HL-60 (cell line): ENCODE measurements at regions not wholly inside any gene's neighbourhood (a gene's known extent, or its start where the extent isn't known, plus 50 kb on each side); places are given as distances from the start of the nearest gene placed in this dataset.

Experiments
- DNase-seq, 2 experiments: peaks; one replicate each; pipeline ENCODE4 v3.0.0-alpha.2; 2010 to 2020; ENCODE audit warnings: low read depth in 1 of 2, low spot score in 1 of 2
- H3K27ac ChIP-seq: fragments of 250-450 bp; sonication (Bioruptor Pico); replicated peaks from 2 replicates; pipeline ENCODE4 v1.5.1; 2020; ENCODE audit warnings: mild to moderate bottlenecking, moderate library complexity
- H3K27me3 ChIP-seq: fragments of 250-450 bp; sonication (Bioruptor Pico); 2 replicates; pipeline ENCODE4 v1.5.1; 2021; ENCODE audit warnings: mild to moderate bottlenecking, moderate library complexity; ENCODE audit not compliant: insufficient read depth, poor library complexity, severe bottlenecking
- H3K4me3 ChIP-seq: replicated peaks from 2 replicates; pipeline ENCODE4 v1.5.1; 2011; ENCODE audit warnings: mild to moderate bottlenecking, control low read depth, low read length; ENCODE audit not compliant: insufficient read depth
- CTCF ChIP-seq: IDR thresholded peaks from one replicate; pipeline ENCODE4 v1.5.1; 2011; ENCODE audit warnings: low read length, control low read depth, inconsistent platforms; ENCODE audit not compliant: insufficient read depth
- GABPA ChIP-seq: IDR thresholded peaks from 2 replicates; pipeline ENCODE4 v1.6.1; 2012; ENCODE audit warnings: low read depth
- POLR2AphosphoS5 ChIP-seq: IDR thresholded peaks from 2 replicates; pipeline ENCODE4 v1.6.1; 2012; ENCODE audit warnings: low read depth
- REST ChIP-seq: IDR thresholded peaks from 2 replicates; pipeline ENCODE4 v1.6.1; 2012; ENCODE audit warnings: low read depth; ENCODE audit not compliant: insufficient replicate concordance
- SPI1 ChIP-seq: IDR thresholded peaks from 2 replicates; pipeline ENCODE4 v1.6.1; 2012; ENCODE audit warnings: low read depth, mild to moderate bottlenecking, borderline replicate concordance

GRCh38 chr20:58576603-58576970, 61.4 kb upstream of the APCDD1L start:
- no peak overlapping the region for H3K27ac ChIP-seq
- H3K27me3 ChIP-seq = no peaks in the 10 kb centered on the region

GRCh38 chr20:58575776-58576602, 60.8 kb upstream of the APCDD1L start:
- H3K27me3 ChIP-seq = peaks cover 4% of the 10 kb centered on the region
- TF ChIP-seq REST (no peak), POLR2AphosphoS5 (no peak), GABPA (no peak), CTCF (no peak), SPI1 (no peak)
- H3K27ac ChIP-seq = no peak overlapping the region
- DNase-seq = no peak
- H3K4me3 ChIP-seq = no peak overlapping the region

More at GRCh38 chr20:58576603-58576970, 61.4 kb upstream of the APCDD1L start:
- no peak for TF ChIP-seq POLR2AphosphoS5
- TF ChIP-seq REST = no peak
- TF ChIP-seq CTCF = no peak
- TF ChIP-seq SPI1 = no peak
- TF ChIP-seq GABPA = no peak
- DNase-seq = no peak
- H3K4me3 ChIP-seq = no peak overlapping the region

- peaks cover 4% of the 10 kb centered on the region for H3K27me3 ChIP-seq
- TF ChIP-seq REST (no peak), POLR2AphosphoS5 (no peak), SPI1 (no peak), CTCF (no peak), GABPA (no peak)
- H3K4me3 ChIP-seq = no peak overlapping the region
- H3K27ac ChIP-seq = no peak overlapping the region
- DNase-seq = no peak
These were observed 59.3 kb upstream of the APCDD1L start for GRCh38 chr20:58574469-58574868.
